ENCODE measurements at regions not wholly inside any gene's neighbourhood (a gene's known extent, or its start where the extent isn't known, plus 50 kb on each side); places are given as distances from the start of the nearest gene placed in this dataset.

DNA sequence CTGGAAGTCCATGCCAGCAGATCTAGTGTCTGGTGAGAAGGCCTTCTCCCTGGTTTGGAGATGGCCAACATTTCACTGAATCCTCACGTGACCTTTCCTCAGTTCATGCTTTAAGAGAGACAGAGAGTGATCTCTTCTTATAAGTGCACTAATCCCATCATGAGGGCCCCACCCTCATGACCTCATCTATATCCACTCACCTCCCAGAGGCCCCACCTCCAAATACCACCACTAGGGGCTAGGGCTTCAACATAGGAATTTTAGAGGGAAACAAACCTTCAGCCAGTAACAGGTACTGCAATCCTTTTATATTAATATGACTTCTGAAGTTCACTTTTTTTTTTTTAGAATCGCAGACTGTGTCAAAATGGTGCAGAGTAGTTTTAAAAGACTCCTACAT, 496.9 kb upstream of the ADAMTS16 start:
- intact Hi-C loops (cut with DNase I) = loop anchor here (5.0 kb wide), 1 partner anchor 1696 kb away; no protein-coding TSS in a partner anchor
- Histone ChIP-seq H3K9me3 (no peaks in the 10 kb centered on the region), H3K27me3 (no peaks in the 10 kb centered on the region), H3K36me3 (no peaks in the 10 kb centered on the region), H3K4me3 (no peak overlapping the region), H3K27ac (no peak overlapping the region), H3K4me1 (no peaks in the 10 kb centered on the region)
- no peak for DNase-seq (ENCODE audit: low spot score in 2 of 2)
- TF ChIP-seq, protein P1, sequence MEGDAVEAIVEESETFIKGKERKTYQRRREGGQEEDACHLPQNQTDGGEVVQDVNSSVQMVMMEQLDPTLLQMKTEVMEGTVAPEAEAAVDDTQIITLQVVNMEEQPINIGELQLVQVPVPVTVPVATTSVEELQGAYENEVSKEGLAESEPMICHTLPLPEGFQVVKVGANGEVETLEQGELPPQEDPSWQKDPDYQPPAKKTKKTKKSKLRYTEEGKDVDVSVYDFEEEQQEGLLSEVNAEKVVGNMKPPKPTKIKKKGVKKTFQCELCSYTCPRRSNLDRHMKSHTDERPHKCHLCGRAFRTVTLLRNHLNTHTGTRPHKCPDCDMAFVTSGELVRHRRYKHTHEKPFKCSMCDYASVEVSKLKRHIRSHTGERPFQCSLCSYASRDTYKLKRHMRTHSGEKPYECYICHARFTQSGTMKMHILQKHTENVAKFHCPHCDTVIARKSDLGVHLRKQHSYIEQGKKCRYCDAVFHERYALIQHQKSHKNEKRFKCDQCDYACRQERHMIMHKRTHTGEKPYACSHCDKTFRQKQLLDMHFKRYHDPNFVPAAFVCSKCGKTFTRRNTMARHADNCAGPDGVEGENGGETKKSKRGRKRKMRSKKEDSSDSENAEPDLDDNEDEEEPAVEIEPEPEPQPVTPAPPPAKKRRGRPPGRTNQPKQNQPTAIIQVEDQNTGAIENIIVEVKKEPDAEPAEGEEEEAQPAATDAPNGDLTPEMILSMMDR (IDR thresholded peaks at IDR 0.05) = no peak

GRCh38 chr5:4643960-4644359, 496.2 kb upstream of the ADAMTS16 start:
- Histone ChIP-seq H3K36me3 (no peaks in the 10 kb centered on the region), H3K9me3 (no peaks in the 10 kb centered on the region), H3K4me1 (no peaks in the 10 kb centered on the region), H3K27ac (no peak overlapping the region), H3K4me3 (no peak overlapping the region), H3K27me3 (no peaks in the 10 kb centered on the region)
- intact Hi-C loops (cut with DNase I) = loop anchor here (5.0 kb wide), 1 partner anchor 1697 kb away; no protein-coding TSS in a partner anchor
- no peak for DNase-seq (ENCODE audit: low spot score in 2 of 2)
- TF ChIP-seq, protein P1 (IDR thresholded peaks at IDR 0.05) = no peak

DNA sequence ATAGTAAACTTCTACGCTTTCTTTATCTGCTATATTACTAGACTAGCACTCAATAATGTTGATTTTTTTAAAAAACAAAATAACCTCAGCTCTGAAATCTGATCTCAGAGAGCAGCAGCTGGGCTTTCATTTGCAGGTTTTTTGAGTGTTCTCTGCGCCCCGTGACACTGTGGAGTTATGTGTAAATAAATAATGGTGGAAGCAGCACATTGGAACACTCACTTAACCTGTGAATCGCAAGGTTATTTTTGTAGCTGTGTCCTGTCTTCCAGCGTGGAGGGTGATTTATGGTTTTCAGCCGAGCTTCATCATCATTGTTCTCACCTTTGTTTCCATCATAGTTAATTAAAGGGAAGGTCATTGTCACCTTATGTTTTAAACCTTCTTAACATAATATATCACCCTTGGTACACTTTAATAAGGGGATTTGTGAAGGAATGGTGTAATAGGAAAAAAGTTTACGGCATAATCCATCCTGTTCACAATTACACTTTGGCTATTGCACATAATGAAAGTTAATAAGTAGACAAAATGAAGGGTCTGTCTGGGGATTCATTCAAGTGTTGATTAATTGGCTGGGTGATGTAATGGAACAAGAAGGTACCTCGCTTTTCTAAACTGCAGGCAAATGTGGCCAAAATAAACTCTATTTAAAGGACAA, 493.3 kb upstream of the ADAMTS16 start:
- DNase-seq (ENCODE audit: low spot score in 2 of 2) = no peak
- H3K4me3 ChIP-seq = no peak overlapping the region
- H3K27me3 ChIP-seq = no peaks in the 10 kb centered on the region
- intact Hi-C loops (cut with DNase I) = no loop called here
- TF ChIP-seq, protein P1 (IDR thresholded peaks at IDR 0.05) = no peak
- H3K36me3 ChIP-seq = no peaks in the 10 kb centered on the region
- H3K27ac ChIP-seq = no peak overlapping the region
- no peaks in the 10 kb centered on the region for H3K4me1 ChIP-seq
- no peaks in the 10 kb centered on the region for H3K9me3 ChIP-seq

DNA sequence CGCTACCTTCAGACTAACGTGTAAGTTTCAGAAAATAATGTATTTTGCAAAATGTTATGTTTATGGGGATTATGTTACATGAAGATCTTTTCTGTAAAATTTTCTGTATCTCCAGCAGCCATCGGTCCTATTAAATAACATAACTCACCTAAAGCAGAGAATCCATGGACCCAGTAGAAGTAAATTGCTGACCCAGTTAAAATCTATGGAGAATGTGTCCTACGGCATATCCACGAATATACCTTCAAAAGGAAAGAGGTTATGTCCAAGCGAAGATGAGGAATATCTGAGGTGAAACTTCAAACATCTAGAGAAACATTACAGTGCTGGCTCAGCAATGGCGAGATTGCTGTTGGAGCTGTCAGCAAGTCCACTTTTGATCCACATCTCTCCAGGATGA, 492.2 kb upstream of the ADAMTS16 start:
- DNase-seq (ENCODE audit: low spot score in 2 of 2) = no peak
- no peaks in the 10 kb centered on the region for H3K4me1 ChIP-seq
- H3K27ac ChIP-seq = no peak overlapping the region
- H3K9me3 ChIP-seq = no peaks in the 10 kb centered on the region
- no peaks in the 10 kb centered on the region for H3K36me3 ChIP-seq
- H3K4me3 ChIP-seq = no peak overlapping the region
- no peaks in the 10 kb centered on the region for H3K27me3 ChIP-seq
- intact Hi-C loops (cut with DNase I) = no loop called here
- TF ChIP-seq, protein P1 (IDR thresholded peaks at IDR 0.05) = no peak

DNA sequence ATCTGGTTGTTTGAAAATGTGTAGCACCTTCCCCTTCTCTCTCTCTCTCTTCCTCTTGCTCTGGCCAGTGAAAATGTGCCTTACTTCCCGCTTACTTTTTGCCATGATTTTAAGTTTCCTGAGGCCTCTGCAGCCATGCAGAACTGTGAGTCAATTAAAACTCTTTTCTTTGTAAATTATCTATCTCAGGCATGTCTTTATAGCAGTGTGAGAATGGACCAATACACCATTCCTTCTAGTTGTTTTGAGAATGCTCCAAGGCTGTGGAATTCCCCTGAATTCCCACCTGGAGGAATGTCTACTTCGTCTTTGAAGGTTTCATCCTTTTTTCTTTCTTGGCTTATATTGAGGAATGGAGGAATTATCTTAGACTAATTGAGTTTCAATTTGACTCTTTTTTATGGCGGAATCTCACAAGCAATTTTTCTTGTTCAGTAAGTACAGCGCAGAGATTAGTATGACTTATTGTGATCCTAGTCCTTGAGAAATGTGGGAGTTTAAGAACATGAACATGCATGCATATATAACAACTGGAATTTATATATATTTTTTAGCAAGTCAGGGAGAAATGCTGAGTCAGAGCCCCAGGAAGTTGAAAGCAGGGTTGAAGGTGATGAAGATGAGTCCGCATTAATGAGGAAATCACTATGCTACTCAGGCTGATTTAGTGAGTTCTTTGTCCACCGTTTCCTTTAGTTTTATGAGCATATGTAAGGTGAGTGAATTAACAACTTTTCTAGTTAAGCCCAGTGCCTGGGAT, 488.1 kb upstream of the ADAMTS16 start:
- H3K27me3 ChIP-seq = no peaks in the 10 kb centered on the region
- no peak overlapping the region for H3K27ac ChIP-seq
- no peak for DNase-seq (ENCODE audit: low spot score in 2 of 2)
- no peaks in the 10 kb centered on the region for H3K4me1 ChIP-seq
- H3K4me3 ChIP-seq = no peak overlapping the region
- TF ChIP-seq, protein P1 (IDR thresholded peaks at IDR 0.05) = no peak
- intact Hi-C loops (cut with DNase I) = no loop called here
- H3K36me3 ChIP-seq = no peaks in the 10 kb centered on the region
- no peaks in the 10 kb centered on the region for H3K9me3 ChIP-seq
